A673 (cell line): ENCODE measurements at regions not wholly inside any gene's neighbourhood (a gene's known extent, or its start where the extent isn't known, plus 50 kb on each side); places are given as distances from the start of the nearest gene placed in this dataset.

Experiments used
- BruUV-seq: library from RNA; stranded (reverse); fragments of 400-500 nt; replicated peaks from 2 replicates; lab custom pipeline; 2021; lab: Mats Ljungman, UMichigan
- CTCF ChIA-PET: fragments of 300-600 bp; sonication (Branson Sonifier 250); formaldehyde crosslinking; loops from one replicate; lab custom pipeline; 2022; ENCODE audit warnings: antibody characterized with exemption; lab: Charles Lee
- POLR2A ChIA-PET: fragments of 300-600 bp; sonication (Branson Sonifier 250); formaldehyde crosslinking; loops from one replicate; lab custom pipeline; 2022; ENCODE audit warnings: antibody characterized with exemption; ENCODE audit not compliant: low non-redundant PET; lab: Charles Lee
- DNase-seq: peaks from one replicate; pipeline ENCODE4 v3.0.0-alpha.2; 2015; ENCODE audit warnings: low spot score
- H3K27ac ChIP-seq: fragments of 200-600 bp; sonication (generic); 2 replicates; pipeline ENCODE4 v1.5.1; 2016; ENCODE audit warnings: mixed run types, low read depth, mild to moderate bottlenecking, mixed read lengths, antibody characterized with exemption, low read length; ENCODE audit not compliant: poor library complexity, severe bottlenecking
- H3K27me3 ChIP-seq: fragments of 200-600 bp; sonication (generic); replicated peaks from 2 replicates; pipeline ENCODE4 v1.6.1; 2017; ENCODE audit warnings: mixed run types, low read depth, mild to moderate bottlenecking, mixed read lengths, antibody characterized with exemption, low read length; ENCODE audit not compliant: insufficient read depth, poor library complexity
- H3K36me3 ChIP-seq: fragments of 200-600 bp; sonication (generic); 2 replicates; pipeline ENCODE4 v1.6.1; 2016; ENCODE audit warnings: mixed run types, mild to moderate bottlenecking, mixed read lengths, antibody characterized with exemption, low read length; ENCODE audit not compliant: insufficient read depth, poor library complexity, severe bottlenecking
- H3K4me1 ChIP-seq: fragments of 200-600 bp; sonication (generic); 2 replicates; pipeline ENCODE4 v1.6.1; 2017; ENCODE audit warnings: mixed run types, mild to moderate bottlenecking, mixed read lengths, antibody characterized with exemption, low read length; ENCODE audit not compliant: insufficient read depth, poor library complexity, severe bottlenecking
- H3K4me3 ChIP-seq: fragments of 200-600 bp; sonication (generic); 2 replicates; pipeline ENCODE4 v1.5.1; 2016; ENCODE audit warnings: low read depth, mixed run types, mild to moderate bottlenecking, mixed read lengths, low read length; ENCODE audit not compliant: poor library complexity, severe bottlenecking
- H3K9me3 ChIP-seq: fragments of 200-600 bp; sonication (generic); 2 replicates; pipeline ENCODE4 v1.6.1; 2016; ENCODE audit warnings: mixed run types, low read depth, mild to moderate bottlenecking, mixed read lengths, antibody characterized with exemption, low read length; ENCODE audit not compliant: poor library complexity, severe bottlenecking
- EZH2 ChIP-seq: fragments of 200-600 bp; sonication (generic); IDR thresholded peaks from 2 replicates; pipeline ENCODE4 v1.6.1; 2017; ENCODE audit warnings: borderline replicate concordance, low read depth, mild to moderate bottlenecking, mixed read lengths, antibody characterized with exemption, low read length; ENCODE audit not compliant: poor library complexity, severe bottlenecking
- intact Hi-C: fragments of 100-400 bp; cut with micrococcal nuclease; formaldehyde crosslinking; loops from one replicate; pipeline ENCODE4 v1.10.0; 2022; ENCODE audit not compliant: unreplicated experiment
- TF ChIP-seq, protein P1 (sequence below): fragments of 300-800, 200-600 bp; sonication (generic); conservative IDR thresholded peaks from 2 replicates; pipeline ENCODE4 v1.5.1; 2017; ENCODE audit warnings: low read depth, mild to moderate bottlenecking, antibody characterized with exemption, low read length, moderate library complexity, mixed read lengths

DNA sequence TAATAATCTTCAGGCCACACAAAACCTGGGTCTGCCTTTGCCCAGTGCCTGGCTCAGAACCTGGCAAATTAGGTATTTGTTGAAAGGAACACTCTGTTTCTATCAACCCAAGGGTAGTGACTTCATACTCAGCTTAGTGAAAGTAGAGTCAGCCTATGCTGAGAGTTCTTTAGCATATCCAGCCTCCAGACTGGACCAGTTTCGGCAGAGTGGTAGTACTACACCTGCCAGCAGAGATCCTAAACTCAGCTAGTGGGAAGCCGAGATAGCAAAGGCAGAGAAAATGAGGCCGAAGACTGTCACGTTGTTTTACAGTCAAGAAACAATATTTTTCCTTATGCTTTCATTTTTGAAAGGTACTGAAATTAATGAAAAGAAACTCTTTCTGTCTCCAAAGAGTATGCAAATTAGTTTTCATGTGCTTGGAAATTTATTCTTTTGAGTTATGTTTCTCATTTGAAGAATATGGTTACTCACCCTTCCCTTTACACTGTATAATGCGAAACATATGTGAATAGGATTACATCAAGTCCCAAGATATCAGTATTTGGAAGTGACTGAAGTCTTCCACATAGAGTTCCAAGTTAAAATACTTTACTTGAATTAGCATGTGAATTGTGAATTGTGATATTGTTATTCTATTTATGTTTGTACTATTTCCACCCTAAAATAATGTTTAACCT, 52.2 kb upstream of the UGP2 start:
- POLR2A ChIA-PET: no interaction called here
- Histone ChIP-seq H3K36me3 (no peaks in the 10 kb centered on the region), H3K27me3 (no peaks in the 10 kb centered on the region), H3K4me1 (no peaks in the 10 kb centered on the region), H3K9me3 (no peaks in the 10 kb centered on the region), H3K4me3 (no peak overlapping the region), H3K27ac (no peak overlapping the region)
- peak; percentile 15 for DNase-seq
- CTCF ChIA-PET: no interaction called here
- intact Hi-C loops: no loop called here
- TF ChIP-seq, protein P1, sequence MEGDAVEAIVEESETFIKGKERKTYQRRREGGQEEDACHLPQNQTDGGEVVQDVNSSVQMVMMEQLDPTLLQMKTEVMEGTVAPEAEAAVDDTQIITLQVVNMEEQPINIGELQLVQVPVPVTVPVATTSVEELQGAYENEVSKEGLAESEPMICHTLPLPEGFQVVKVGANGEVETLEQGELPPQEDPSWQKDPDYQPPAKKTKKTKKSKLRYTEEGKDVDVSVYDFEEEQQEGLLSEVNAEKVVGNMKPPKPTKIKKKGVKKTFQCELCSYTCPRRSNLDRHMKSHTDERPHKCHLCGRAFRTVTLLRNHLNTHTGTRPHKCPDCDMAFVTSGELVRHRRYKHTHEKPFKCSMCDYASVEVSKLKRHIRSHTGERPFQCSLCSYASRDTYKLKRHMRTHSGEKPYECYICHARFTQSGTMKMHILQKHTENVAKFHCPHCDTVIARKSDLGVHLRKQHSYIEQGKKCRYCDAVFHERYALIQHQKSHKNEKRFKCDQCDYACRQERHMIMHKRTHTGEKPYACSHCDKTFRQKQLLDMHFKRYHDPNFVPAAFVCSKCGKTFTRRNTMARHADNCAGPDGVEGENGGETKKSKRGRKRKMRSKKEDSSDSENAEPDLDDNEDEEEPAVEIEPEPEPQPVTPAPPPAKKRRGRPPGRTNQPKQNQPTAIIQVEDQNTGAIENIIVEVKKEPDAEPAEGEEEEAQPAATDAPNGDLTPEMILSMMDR: no peak
- no peak for TF ChIP-seq EZH2
- BruUV-seq: no TSS peak

DNA sequence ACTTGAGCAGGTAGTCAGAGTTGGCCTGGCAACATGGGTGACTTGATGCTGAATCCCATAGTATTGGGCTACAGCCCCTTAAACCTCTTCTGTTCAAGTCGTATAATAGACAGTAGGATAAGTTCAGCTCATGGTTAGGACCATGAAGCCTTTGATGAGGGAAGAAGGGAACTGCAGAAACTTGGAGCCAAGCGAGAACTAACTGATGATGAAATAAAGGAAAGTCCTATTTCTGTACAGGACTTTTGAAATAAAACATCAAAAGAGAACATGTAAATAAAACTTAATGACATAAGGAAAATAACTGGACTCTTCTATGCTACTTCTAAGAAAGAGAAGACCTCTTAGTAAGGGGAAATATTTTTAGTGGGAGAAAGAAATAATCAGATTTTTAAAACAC, 51.2 kb upstream of the UGP2 start:
- ChIA-PET POLR2A (no interaction called here), CTCF (no interaction called here)
- intact Hi-C loops: no loop called here

DNA sequence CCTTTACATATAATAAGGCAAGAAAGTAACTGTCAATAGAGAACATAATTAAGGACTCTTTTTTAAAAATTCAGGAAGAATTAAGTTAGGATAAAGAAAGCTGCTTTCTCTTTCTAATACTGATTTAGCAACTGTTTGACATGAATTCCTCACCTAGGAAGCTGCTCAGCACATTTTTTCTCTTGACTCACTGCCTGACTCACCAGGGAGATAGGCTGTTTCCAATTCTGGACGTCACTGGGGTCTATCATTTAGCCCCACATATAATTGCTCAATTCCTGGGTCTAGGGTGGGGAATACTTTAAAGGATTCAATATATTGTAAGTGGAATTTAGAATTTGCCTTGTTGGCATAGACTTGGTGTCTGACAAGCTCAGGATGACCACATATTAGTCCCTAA, 50.8 kb upstream of the UGP2 start:
- no TSS peak for BruUV-seq
- TF ChIP-seq, protein P1: no peak
- TF ChIP-seq EZH2: no peak
- peak; percentile 11 for DNase-seq
- H3K4me1 ChIP-seq: no peaks in the 10 kb centered on the region
- no peaks in the 10 kb centered on the region for H3K27me3 ChIP-seq
- CTCF ChIA-PET: no interaction called here
- H3K36me3 ChIP-seq: no peaks in the 10 kb centered on the region
- no peak overlapping the region for H3K27ac ChIP-seq
- POLR2A ChIA-PET: no interaction called here
- H3K4me3 ChIP-seq: no peak overlapping the region
- intact Hi-C loops: no loop called here
- H3K9me3 ChIP-seq: no peaks in the 10 kb centered on the region

More for the DNA sequence above, 51.2 kb upstream of the UGP2 start:
- H3K27me3 ChIP-seq: no peaks in the 10 kb centered on the region
- no TSS peak for BruUV-seq
- DNase-seq: no peak
- H3K4me1 ChIP-seq: no peaks in the 10 kb centered on the region
- H3K4me3 ChIP-seq: no peak overlapping the region
- H3K27ac ChIP-seq: no peak overlapping the region
- H3K36me3 ChIP-seq: no peaks in the 10 kb centered on the region
- no peaks in the 10 kb centered on the region for H3K9me3 ChIP-seq
- TF ChIP-seq EZH2: no peak
- TF ChIP-seq, protein P1: no peak
